ENCODE measurements at regions not wholly inside any gene's neighbourhood (a gene's known extent, or its start where the extent isn't known, plus 50 kb on each side); places are given as distances from the start of the nearest gene placed in this dataset.

- Histone ChIP-seq H3K27me3 (ENCODE audit: control insufficient read depth in 3 of 3, insufficient read depth in 3 of 3, low read depth in 1 of 3, low read length in 3 of 3) (peaks cover 0 to 6% (median 0%) of the 10 kb centered on the region in 3 experiments), H4K8ac (ENCODE audit: low read depth, low read length) (no peak overlapping the region), H3K4me1 (ENCODE audit: control insufficient read depth in 2 of 2, insufficient read depth in 1 of 2, low read depth in 1 of 2, low read length in 2 of 2) (peaks cover 0 to 5% of the 10 kb centered on the region in 2 donors), H3K18ac (ENCODE audit: low read length) (no peak overlapping the region), H2BK120ac (ENCODE audit: low read depth, low read length) (no peak overlapping the region), H3K14ac (ENCODE audit: low read length) (no peak overlapping the region), H3K4me3 (ENCODE audit: low read length in 2 of 2) (no peak overlapping the region), H2BK12ac (ENCODE audit: low read length) (no peak overlapping the region), H3K23ac (ENCODE audit: low read depth, low read length, poor library complexity) (no peak overlapping the region), H3K79me1 (ENCODE audit: low read depth, low read length) (peaks cover 2% of the 10 kb centered on the region), H3K9me3 (replicated peaks in 1 of 2; ENCODE audit: control insufficient read depth in 2 of 2, insufficient read depth in 1 of 2, low read depth in 1 of 2, low read length in 2 of 2) (no peaks in the 10 kb centered on the region), H4K91ac (ENCODE audit: low read depth, low read length, poor library complexity) (no peak overlapping the region), H3K4me2 (ENCODE audit: insufficient read depth, low read length, poor library complexity, severe bottlenecking) (no peak overlapping the region), H3K27ac (replicated peaks; ENCODE audit: low read length) (no peak overlapping the region), H3K4ac (ENCODE audit: low read length) (no peak overlapping the region), H2AFZ (ENCODE audit: low read length) (no peak overlapping the region), H3K36me3 (replicated peaks in 1 of 2; ENCODE audit: control insufficient read depth in 2 of 2, insufficient read depth in 2 of 2, low read length in 2 of 2) (no peaks in the 10 kb centered on the region), H2BK5ac (ENCODE audit: low read length) (no peak overlapping the region), H2BK15ac (ENCODE audit: low read length) (no peak overlapping the region), H3K9ac (ENCODE audit: low read depth, low read length, poor library complexity) (no peak overlapping the region), H2AK5ac (ENCODE audit: low read depth, low read length) (no peak overlapping the region)
- WGBS, 2 donors (ENCODE audit: extremely low coverage in 2 of 2, insufficient read length in 2 of 2, insufficient replicate concordance in 1 of 2): no CpG with 5 or more reads among the region's 7 CpGs
- no peak for DNase-seq (ENCODE audit: low spot score)
Observed at GRCh38 chr1:40914927-40915569, 52.9 kb upstream of the CITED4 start.

- H3K23ac ChIP-seq (ENCODE audit: low read depth, low read length, poor library complexity): no peak overlapping the region
- H3K4me2 ChIP-seq (ENCODE audit: insufficient read depth, low read length, poor library complexity, severe bottlenecking): no peak overlapping the region
- H3K9ac ChIP-seq (ENCODE audit: low read depth, low read length, poor library complexity): no peak overlapping the region
- no CpG with 5 or more reads among the region's 10 CpGs for WGBS, 2 donors (ENCODE audit: extremely low coverage in 2 of 2, insufficient read length in 2 of 2, insufficient replicate concordance in 1 of 2)
- peaks cover 0 to 6% (median 0%) of the 10 kb centered on the region in 3 experiments for H3K27me3 ChIP-seq (ENCODE audit: control insufficient read depth in 3 of 3, insufficient read depth in 3 of 3, low read depth in 1 of 3, low read length in 3 of 3)
- no peak for DNase-seq (ENCODE audit: low spot score)
- no peak overlapping the region for H2BK120ac ChIP-seq (ENCODE audit: low read depth, low read length)
- H2AK5ac ChIP-seq (ENCODE audit: low read depth, low read length): no peak overlapping the region
- no peak overlapping the region for H3K14ac ChIP-seq (ENCODE audit: low read length)
- no peaks in the 10 kb centered on the region for H3K9me3 ChIP-seq (replicated peaks in 1 of 2; ENCODE audit: control insufficient read depth in 2 of 2, insufficient read depth in 1 of 2, low read depth in 1 of 2, low read length in 2 of 2)
- H3K4ac ChIP-seq (ENCODE audit: low read length): no peak overlapping the region
- no peak overlapping the region for H4K91ac ChIP-seq (ENCODE audit: low read depth, low read length, poor library complexity)
- no peak overlapping the region for H2BK5ac ChIP-seq (ENCODE audit: low read length)
- no peak overlapping the region for H2AFZ ChIP-seq (ENCODE audit: low read length)
- H3K79me1 ChIP-seq (ENCODE audit: low read depth, low read length): peaks cover 2% of the 10 kb centered on the region
- H3K18ac ChIP-seq (ENCODE audit: low read length): no peak overlapping the region
- H3K4me3 ChIP-seq (ENCODE audit: low read length in 2 of 2): no peak overlapping the region
- H2BK15ac ChIP-seq (ENCODE audit: low read length): no peak overlapping the region
- H3K27ac ChIP-seq (replicated peaks; ENCODE audit: low read length): no peak overlapping the region
- H3K36me3 ChIP-seq (replicated peaks in 1 of 2; ENCODE audit: control insufficient read depth in 2 of 2, insufficient read depth in 2 of 2, low read length in 2 of 2): no peaks in the 10 kb centered on the region
- H2BK12ac ChIP-seq (ENCODE audit: low read length): no peak overlapping the region
- peaks cover 0 to 5% of the 10 kb centered on the region in 2 donors for H3K4me1 ChIP-seq (ENCODE audit: control insufficient read depth in 2 of 2, insufficient read depth in 1 of 2, low read depth in 1 of 2, low read length in 2 of 2)
- H4K8ac ChIP-seq (ENCODE audit: low read depth, low read length): no peak overlapping the region
Observed at GRCh38 chr1:40915581-40915980, 53.4 kb upstream of the CITED4 start.

- Histone ChIP-seq H3K4me2 (ENCODE audit: insufficient read depth, low read length, poor library complexity, severe bottlenecking) (no peak overlapping the region), H3K9ac (ENCODE audit: low read depth, low read length, poor library complexity) (no peak overlapping the region), H3K23ac (ENCODE audit: low read depth, low read length, poor library complexity) (no peak overlapping the region), H2AFZ (ENCODE audit: low read length) (no peak overlapping the region), H3K4ac (ENCODE audit: low read length) (no peak overlapping the region), H3K4me3 (ENCODE audit: low read length in 2 of 2) (no peak overlapping the region), H3K18ac (ENCODE audit: low read length) (no peak overlapping the region), H3K79me1 (ENCODE audit: low read depth, low read length) (peaks cover 2% of the 10 kb centered on the region), H3K27me3 (ENCODE audit: control insufficient read depth in 3 of 3, insufficient read depth in 3 of 3, low read depth in 1 of 3, low read length in 3 of 3) (peaks cover 0 to 6% (median 0%) of the 10 kb centered on the region in 3 experiments), H4K8ac (ENCODE audit: low read depth, low read length) (no peak overlapping the region), H2AK5ac (ENCODE audit: low read depth, low read length) (no peak overlapping the region), H3K36me3 (replicated peaks in 1 of 2; ENCODE audit: control insufficient read depth in 2 of 2, insufficient read depth in 2 of 2, low read length in 2 of 2) (no peaks in the 10 kb centered on the region), H2BK5ac (ENCODE audit: low read length) (no peak overlapping the region), H3K14ac (ENCODE audit: low read length) (no peak overlapping the region), H4K91ac (ENCODE audit: low read depth, low read length, poor library complexity) (no peak overlapping the region), H3K27ac (replicated peaks; ENCODE audit: low read length) (no peak overlapping the region), H2BK12ac (ENCODE audit: low read length) (no peak overlapping the region), H2BK15ac (ENCODE audit: low read length) (no peak overlapping the region), H2BK120ac (ENCODE audit: low read depth, low read length) (no peak overlapping the region), H3K4me1 (ENCODE audit: control insufficient read depth in 2 of 2, insufficient read depth in 1 of 2, low read depth in 1 of 2, low read length in 2 of 2) (peaks cover 0 to 5% of the 10 kb centered on the region in 2 donors), H3K9me3 (replicated peaks in 1 of 2; ENCODE audit: control insufficient read depth in 2 of 2, insufficient read depth in 1 of 2, low read depth in 1 of 2, low read length in 2 of 2) (no peaks in the 10 kb centered on the region)
- DNase-seq (ENCODE audit: low spot score): no peak
- WGBS, 2 donors (ENCODE audit: extremely low coverage in 2 of 2, insufficient read length in 2 of 2, insufficient replicate concordance in 1 of 2): no CpG with 5 or more reads among the region's 6 CpGs
Observed at GRCh38 chr1:40917995-40918711, 56.0 kb upstream of the CITED4 start.

GRCh38 chr1:40919475-40920011 lies 57.4 kb upstream of the CITED4 start:
- H3K23ac ChIP-seq (ENCODE audit: low read depth, low read length, poor library complexity): no peak overlapping the region
- no CpG with 5 or more reads among the region's 12 CpGs for WGBS, 2 donors (ENCODE audit: extremely low coverage in 2 of 2, insufficient read length in 2 of 2, insufficient replicate concordance in 1 of 2)

More at GRCh38 chr1:40919475-40920011, 57.4 kb upstream of the CITED4 start:
- Histone ChIP-seq H3K14ac (ENCODE audit: low read length) (no peak overlapping the region), H4K8ac (ENCODE audit: low read depth, low read length) (no peak overlapping the region), H2BK120ac (ENCODE audit: low read depth, low read length) (no peak overlapping the region), H3K27me3 (ENCODE audit: control insufficient read depth in 3 of 3, insufficient read depth in 3 of 3, low read depth in 1 of 3, low read length in 3 of 3) (peaks cover 0 to 6% (median 0%) of the 10 kb centered on the region in 3 experiments), H3K4me3 (ENCODE audit: low read length in 2 of 2) (no peak overlapping the region), H3K9me3 (replicated peaks in 1 of 2; ENCODE audit: control insufficient read depth in 2 of 2, insufficient read depth in 1 of 2, low read depth in 1 of 2, low read length in 2 of 2) (no peaks in the 10 kb centered on the region), H3K79me1 (ENCODE audit: low read depth, low read length) (peaks cover 2% of the 10 kb centered on the region), H3K18ac (ENCODE audit: low read length) (peak overlapping the region; percentile 88), H3K4ac (ENCODE audit: low read length) (no peak overlapping the region), H2BK12ac (ENCODE audit: low read length) (no peak overlapping the region), H3K36me3 (replicated peaks in 1 of 2; ENCODE audit: control insufficient read depth in 2 of 2, insufficient read depth in 2 of 2, low read length in 2 of 2) (no peaks in the 10 kb centered on the region), H3K4me1 (ENCODE audit: control insufficient read depth in 2 of 2, insufficient read depth in 1 of 2, low read depth in 1 of 2, low read length in 2 of 2) (peaks cover 0 to 5% of the 10 kb centered on the region in 2 donors), H3K27ac (replicated peaks; ENCODE audit: low read length) (no peak overlapping the region), H3K9ac (ENCODE audit: low read depth, low read length, poor library complexity) (no peak overlapping the region), H2AFZ (ENCODE audit: low read length) (no peak overlapping the region), H2AK5ac (ENCODE audit: low read depth, low read length) (no peak overlapping the region), H4K91ac (ENCODE audit: low read depth, low read length, poor library complexity) (no peak overlapping the region), H3K4me2 (ENCODE audit: insufficient read depth, low read length, poor library complexity, severe bottlenecking) (no peak overlapping the region), H2BK15ac (ENCODE audit: low read length) (no peak overlapping the region), H2BK5ac (ENCODE audit: low read length) (no peak overlapping the region)
- DNase-seq (ENCODE audit: low spot score): no peak
